SK-N-SH (cell line): ENCODE measurements at regions not wholly inside any gene's neighbourhood (a gene's known extent, or its start where the extent isn't known, plus 50 kb on each side); places are given as distances from the start of the nearest gene placed in this dataset.

Experiments
- CTCF ChIA-PET: fragments of 300-600, 350-600 bp; formaldehyde crosslinking; extraction: SDS; loops from one replicate; lab custom pipeline; 2021; lab: Yijun Ruan, JAX
- POLR2A ChIA-PET: fragments of 350-600 bp; sonication (Branson Sonifier 250); formaldehyde crosslinking; extraction: SDS; loops from one replicate; lab custom pipeline; 2020; ENCODE audit warnings: antibody characterized with exemption, inconsistent platforms; lab: Yijun Ruan, JAX
- DNase-seq: peaks from one replicate; pipeline ENCODE4 v3.0.0; 2012
- H2AFZ ChIP-seq: fragments of 200-600 bp; sonication (generic); 2 replicates; pipeline ENCODE4 v1.8.1; 2016; ENCODE audit warnings: antibody characterized with exemption, mild to moderate bottlenecking, low read depth
- H3F3A ChIP-seq: fragments of 200-600 bp; sonication (generic); replicated peaks from 2 replicates; pipeline ENCODE3; 2016; ENCODE audit warnings: antibody characterized with exemption, mild to moderate bottlenecking; ENCODE audit not compliant: insufficient read depth
- H3K27ac ChIP-seq, 2 experiments: fragments of 200-500 bp in 1 of 2; fragments of 200-600 bp in 1 of 2; sonication (Bioruptor generic) in 1 of 2; sonication (generic), shearing (Covaris generic) in 1 of 2; 2 replicates each; pipeline versions ENCODE4 v1.5.1 to v1.6.1; 2014 to 2016; ENCODE audit warnings: low read depth in 2 of 2, inconsistent platforms in 1 of 2, low read length in 1 of 2, mild to moderate bottlenecking in 1 of 2, mixed read lengths in 1 of 2
- H3K27me3 ChIP-seq: fragments of 200-600 bp; sonication (generic), shearing (Covaris generic); 2 replicates; pipeline ENCODE4 v1.6.1; 2016; ENCODE audit warnings: mixed run types; ENCODE audit not compliant: insufficient read depth
- H3K36me3 ChIP-seq, 2 experiments: fragments of 200-500 bp in 1 of 2; fragments of 200-600 bp in 1 of 2; sonication (Bioruptor generic) in 1 of 2; sonication (generic) in 1 of 2; replicated peaks in 1 of 2; 2 replicates each; pipeline versions ENCODE3 to v1.5.1; 2014 to 2016; ENCODE audit warnings: low read length in 1 of 2, mild to moderate bottlenecking in 1 of 2; ENCODE audit not compliant: insufficient read depth in 2 of 2, control insufficient read depth in 1 of 2
- H3K4me1 ChIP-seq, 2 experiments: fragments of 200-500 bp in 1 of 2; fragments of 200-600 bp in 1 of 2; sonication (Bioruptor generic) in 1 of 2; sonication (generic), shearing (Covaris generic) in 1 of 2; 2 replicates each; pipeline versions ENCODE4 v1.5.1 to v1.6.1; 2014 to 2016; ENCODE audit warnings: low read depth in 1 of 2, low read length in 1 of 2, mixed run types in 1 of 2; ENCODE audit not compliant: insufficient read depth in 2 of 2, control insufficient read depth in 1 of 2
- H3K4me2 ChIP-seq: fragments of 200-600 bp; sonication (generic), shearing (Covaris generic); 2 replicates; pipeline ENCODE4 v1.6.1; 2017; ENCODE audit warnings: mixed run types
- H3K4me3 ChIP-seq, 2 experiments: fragments of 200-500 bp in 1 of 2; fragments of 200-600 bp in 1 of 2; sonication (Bioruptor generic) in 1 of 2; sonication (generic), shearing (Covaris generic) in 1 of 2; 2 replicates each; pipeline versions ENCODE4 v1.5.1 to v1.8.1; 2014 to 2016; ENCODE audit warnings: low read depth in 2 of 2, inconsistent platforms in 1 of 2, low read length in 1 of 2, mild to moderate bottlenecking in 1 of 2, mixed read lengths in 1 of 2, moderate library complexity in 1 of 2
- H3K79me2 ChIP-seq: fragments of 200-600 bp; sonication (generic); 2 replicates; pipeline ENCODE4 v1.8.1; 2017; ENCODE audit warnings: mild to moderate bottlenecking; ENCODE audit not compliant: insufficient read depth
- H3K9ac ChIP-seq: fragments of 200-600 bp; sonication (generic); 2 replicates; pipeline ENCODE4 v1.6.1; 2017; ENCODE audit warnings: mixed run types
- H3K9me2 ChIP-seq: fragments of 200-600 bp; sonication (generic); 2 replicates; pipeline ENCODE4 v1.6.1; 2017; ENCODE audit warnings: mixed run types
- H3K9me3 ChIP-seq: fragments of 200-600 bp; sonication (generic); 2 replicates; pipeline ENCODE4 v1.6.1; 2017; ENCODE audit warnings: mixed run types, mild to moderate bottlenecking, moderate library complexity
- H4K20me1 ChIP-seq: fragments of 200-600 bp; sonication (generic); 2 replicates; pipeline ENCODE4 v1.6.1; 2017; ENCODE audit warnings: mild to moderate bottlenecking, mixed run types; ENCODE audit not compliant: insufficient read depth
- FOXM1 ChIP-seq: IDR thresholded peaks from 2 replicates; pipeline ENCODE4 v1.4.0; 2012; ENCODE audit warnings: low read depth, mild to moderate bottlenecking
- JUND ChIP-seq: IDR thresholded peaks from 2 replicates; pipeline ENCODE4 v1.4.0; 2012
- MXI1 ChIP-seq: IDR thresholded peaks from 2 replicates; pipeline ENCODE4 v1.6.1; 2012; ENCODE audit warnings: mild to moderate bottlenecking, low read depth, low read length, improper control_type of control experiment
- NFIC ChIP-seq: IDR thresholded peaks from 2 replicates; pipeline ENCODE4 v1.4.0; 2012; ENCODE audit warnings: borderline replicate concordance
- NRF1 ChIP-seq: IDR thresholded peaks from 2 replicates; pipeline ENCODE4 v1.6.1; 2012; ENCODE audit warnings: low read depth, mild to moderate bottlenecking, low read length
- POLR2AphosphoS5 ChIP-seq: IDR thresholded peaks from 2 replicates; pipeline ENCODE4 v1.6.1; 2012; ENCODE audit warnings: low read depth, low read length
- RFX5 ChIP-seq: IDR thresholded peaks from 2 replicates; pipeline ENCODE4 v1.6.1; 2012; ENCODE audit warnings: mild to moderate bottlenecking, improper control_type of control experiment, low read length
- RXRA ChIP-seq: IDR thresholded peaks from 2 replicates; pipeline ENCODE4 v1.4.0; 2012; ENCODE audit warnings: low read depth, mild to moderate bottlenecking, borderline replicate concordance
- SMC3 ChIP-seq: IDR thresholded peaks from 2 replicates; pipeline ENCODE4 v1.6.1; 2012; ENCODE audit warnings: low read depth, low read length, improper control_type of control experiment
- TAF1 ChIP-seq: IDR thresholded peaks from 2 replicates; pipeline ENCODE4 v1.6.1; 2012; ENCODE audit warnings: low read depth, mild to moderate bottlenecking, low read length, moderate library complexity, borderline replicate concordance
- WGBS: methylation state at CpG from one replicate; pipeline ENCODE4 v1.1.6; 2017; ENCODE audit warnings: low lambda C conversion rate; 5-methylcytosine and 5-hydroxymethylcytosine counted together
- TF ChIP-seq, protein P1 (sequence below): fragments of 200-600 bp; sonication (generic); IDR thresholded peaks from 2 replicates; pipeline ENCODE4 v1.6.1; 2017; ENCODE audit warnings: antibody characterized with exemption, mild to moderate bottlenecking, moderate library complexity
- TF ChIP-seq, protein P2 (sequence below): fragments of 150-350 bp; IDR thresholded peaks from 2 replicates; pipeline ENCODE4 v1.6.1; 2016; ENCODE audit warnings: mild to moderate bottlenecking, low read depth, low read length
- TF ChIP-seq, protein P3 (sequence below): IDR thresholded peaks from 2 replicates; pipeline ENCODE4 v1.4.0; 2012; ENCODE audit warnings: low read depth, borderline replicate concordance

DNA sequence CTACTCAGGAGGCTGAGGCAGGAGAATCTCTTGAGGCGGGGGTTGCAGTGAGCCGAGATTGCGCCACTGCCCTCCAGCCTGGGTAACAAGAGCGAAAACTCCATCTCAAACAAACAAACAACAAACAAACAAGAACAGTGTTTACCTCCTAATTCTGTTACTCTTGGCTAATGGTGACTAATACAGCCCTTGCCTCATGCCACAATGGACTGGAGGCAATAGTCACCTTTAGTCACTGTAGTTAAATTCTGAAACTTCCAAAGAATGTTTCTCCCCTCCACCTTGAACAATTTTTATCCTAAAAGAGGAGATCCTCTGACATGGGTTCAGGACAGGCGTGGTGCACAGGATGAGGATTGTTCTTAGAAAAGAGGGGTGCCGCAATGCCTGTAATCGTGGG, 241.2 kb upstream of the CTSO start:
- Histone ChIP-seq H3K27me3 (peaks cover 32% of the 10 kb centered on the region; the same call in 1 of the 2 replicates), H2AFZ (no peak overlapping the region), H3K9me2 (no peaks in the 10 kb centered on the region), H3K4me2 (no peak overlapping the region), H3K36me3 (no peaks in the 10 kb centered on the region), H3K9ac (no peak overlapping the region), H3K9me3 (no peaks in the 10 kb centered on the region), H3K27ac (no peak overlapping the region), H3K79me2 (no peaks in the 10 kb centered on the region), H4K20me1 (no peaks in the 10 kb centered on the region), H3K4me3 (no peak overlapping the region), H3K4me1 (no peaks in the 10 kb centered on the region; a peak in 1 of 4 replicates), H3F3A (no peaks in the 10 kb centered on the region)
- 29% methylated on average over 7 of the region's 7 CpGs for WGBS
- TF ChIP-seq, protein P1, sequence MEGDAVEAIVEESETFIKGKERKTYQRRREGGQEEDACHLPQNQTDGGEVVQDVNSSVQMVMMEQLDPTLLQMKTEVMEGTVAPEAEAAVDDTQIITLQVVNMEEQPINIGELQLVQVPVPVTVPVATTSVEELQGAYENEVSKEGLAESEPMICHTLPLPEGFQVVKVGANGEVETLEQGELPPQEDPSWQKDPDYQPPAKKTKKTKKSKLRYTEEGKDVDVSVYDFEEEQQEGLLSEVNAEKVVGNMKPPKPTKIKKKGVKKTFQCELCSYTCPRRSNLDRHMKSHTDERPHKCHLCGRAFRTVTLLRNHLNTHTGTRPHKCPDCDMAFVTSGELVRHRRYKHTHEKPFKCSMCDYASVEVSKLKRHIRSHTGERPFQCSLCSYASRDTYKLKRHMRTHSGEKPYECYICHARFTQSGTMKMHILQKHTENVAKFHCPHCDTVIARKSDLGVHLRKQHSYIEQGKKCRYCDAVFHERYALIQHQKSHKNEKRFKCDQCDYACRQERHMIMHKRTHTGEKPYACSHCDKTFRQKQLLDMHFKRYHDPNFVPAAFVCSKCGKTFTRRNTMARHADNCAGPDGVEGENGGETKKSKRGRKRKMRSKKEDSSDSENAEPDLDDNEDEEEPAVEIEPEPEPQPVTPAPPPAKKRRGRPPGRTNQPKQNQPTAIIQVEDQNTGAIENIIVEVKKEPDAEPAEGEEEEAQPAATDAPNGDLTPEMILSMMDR = no peak
- TF ChIP-seq SMC3 (no peak), NFIC (no peak), FOXM1 (no peak), POLR2AphosphoS5 (no peak), TAF1 (no peak), RXRA (no peak), NRF1 (no peak), JUND (no peak), MXI1 (no peak)
- TF ChIP-seq, protein P2, sequence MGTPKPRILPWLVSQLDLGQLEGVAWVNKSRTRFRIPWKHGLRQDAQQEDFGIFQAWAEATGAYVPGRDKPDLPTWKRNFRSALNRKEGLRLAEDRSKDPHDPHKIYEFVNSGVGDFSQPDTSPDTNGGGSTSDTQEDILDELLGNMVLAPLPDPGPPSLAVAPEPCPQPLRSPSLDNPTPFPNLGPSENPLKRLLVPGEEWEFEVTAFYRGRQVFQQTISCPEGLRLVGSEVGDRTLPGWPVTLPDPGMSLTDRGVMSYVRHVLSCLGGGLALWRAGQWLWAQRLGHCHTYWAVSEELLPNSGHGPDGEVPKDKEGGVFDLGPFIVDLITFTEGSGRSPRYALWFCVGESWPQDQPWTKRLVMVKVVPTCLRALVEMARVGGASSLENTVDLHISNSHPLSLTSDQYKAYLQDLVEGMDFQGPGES = no peak
- DNase-seq = no peak
- POLR2A ChIA-PET = no interaction called here
- CTCF ChIA-PET = interaction anchor here (1.7 kb wide), 1 partner anchor 10 kb away, joined by 5 read pairs; no protein-coding TSS in a partner anchor

DNA sequence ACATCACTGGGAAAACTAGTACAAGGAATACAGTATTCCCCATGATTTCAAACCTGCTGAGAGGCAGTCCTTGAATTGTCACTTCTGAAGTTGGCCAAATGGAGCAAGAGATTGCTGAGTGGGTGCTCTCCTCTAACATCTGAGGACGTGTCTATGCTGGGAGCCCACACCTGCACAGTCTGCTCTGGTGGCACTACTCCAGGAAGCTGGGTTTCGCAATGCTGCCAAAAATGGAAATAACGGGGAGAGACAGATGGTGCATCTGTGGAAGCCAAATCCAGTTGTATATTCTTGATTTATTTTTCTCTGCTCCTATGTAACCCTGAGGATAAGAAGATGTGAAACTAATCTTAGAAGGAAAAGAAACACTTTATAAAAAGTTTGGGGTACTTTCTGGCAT, 240.1 kb upstream of the CTSO start:
- no peaks in the 10 kb centered on the region for H3K79me2 ChIP-seq
- no peak overlapping the region for H2AFZ ChIP-seq
- no peak overlapping the region for H3K4me2 ChIP-seq
- no peaks in the 10 kb centered on the region for H3K9me3 ChIP-seq
- H3K4me1 ChIP-seq = no peaks in the 10 kb centered on the region; a peak in 1 of 4 replicates
- TF ChIP-seq RFX5 = no peak
- TF ChIP-seq, protein P3, sequence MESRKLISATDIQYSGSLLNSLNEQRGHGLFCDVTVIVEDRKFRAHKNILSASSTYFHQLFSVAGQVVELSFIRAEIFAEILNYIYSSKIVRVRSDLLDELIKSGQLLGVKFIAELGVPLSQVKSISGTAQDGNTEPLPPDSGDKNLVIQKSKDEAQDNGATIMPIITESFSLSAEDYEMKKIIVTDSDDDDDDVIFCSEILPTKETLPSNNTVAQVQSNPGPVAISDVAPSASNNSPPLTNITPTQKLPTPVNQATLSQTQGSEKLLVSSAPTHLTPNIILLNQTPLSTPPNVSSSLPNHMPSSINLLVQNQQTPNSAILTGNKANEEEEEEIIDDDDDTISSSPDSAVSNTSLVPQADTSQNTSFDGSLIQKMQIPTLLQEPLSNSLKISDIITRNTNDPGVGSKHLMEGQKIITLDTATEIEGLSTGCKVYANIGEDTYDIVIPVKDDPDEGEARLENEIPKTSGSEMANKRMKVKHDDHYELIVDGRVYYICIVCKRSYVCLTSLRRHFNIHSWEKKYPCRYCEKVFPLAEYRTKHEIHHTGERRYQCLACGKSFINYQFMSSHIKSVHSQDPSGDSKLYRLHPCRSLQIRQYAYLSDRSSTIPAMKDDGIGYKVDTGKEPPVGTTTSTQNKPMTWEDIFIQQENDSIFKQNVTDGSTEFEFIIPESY = no peak
- H3K27me3 ChIP-seq = peaks cover 32% of the 10 kb centered on the region; the same call in 1 of the 2 replicates
- no peak overlapping the region for H3K27ac ChIP-seq
- H3K36me3 ChIP-seq = no peaks in the 10 kb centered on the region
- DNase-seq = no peak
- H3K9me2 ChIP-seq = no peaks in the 10 kb centered on the region
- POLR2A ChIA-PET = no interaction called here
- no peak overlapping the region for H3K9ac ChIP-seq
- H4K20me1 ChIP-seq = no peaks in the 10 kb centered on the region
- CTCF ChIA-PET = no interaction called here
- 14% methylated on average over 3 of the region's 3 CpGs for WGBS
- H3F3A ChIP-seq = no peaks in the 10 kb centered on the region
- no peak overlapping the region for H3K4me3 ChIP-seq
